ENCODE measurements at regions not wholly inside any gene's neighbourhood (a gene's known extent, or its start where the extent isn't known, plus 50 kb on each side); places are given as distances from the start of the nearest gene placed in this dataset.
"Not testable (repeated sequence)": the region's sequence is repeated elsewhere in the genome, so short reads cannot be mapped to it uniquely, and the experiment has no call there.

- not testable (repeated sequence) for DNase-seq (ENCODE audit: low read depth in 3 of 3)
Observed at GRCh38 chr1:29755412-29756015, 519.2 kb downstream of the PTPRU start.

- DNase-seq (ENCODE audit: low read depth in 3 of 3) = no peak
Observed at GRCh38 chr1:29754573-29755375, 518.5 kb downstream of the PTPRU start.

- DNase-seq (ENCODE audit: low read depth in 3 of 3) = no peak
Observed at GRCh38 chr1:29753771-29754572, 517.6 kb downstream of the PTPRU start.

GRCh38 chr1:29753244-29753643 is 516.9 kb downstream of the PTPRU start:
- DNase-seq (ENCODE audit: low read depth in 3 of 3) = no peak

- DNase-seq (ENCODE audit: low read depth in 3 of 3) = no peak
Observed at GRCh38 chr1:29752141-29752540, 515.8 kb downstream of the PTPRU start.

- DNase-seq (ENCODE audit: low read depth in 3 of 3) = no peak
Observed at GRCh38 chr1:29749024-29749945, 513.0 kb downstream of the PTPRU start.

GRCh38 chr1:29747196-29747595 is 510.9 kb downstream of the PTPRU start:
- no peak for DNase-seq (ENCODE audit: low read depth in 3 of 3)

GRCh38 chr1:29746076-29746665 is 509.8 kb downstream of the PTPRU start:
- no peak for DNase-seq (ENCODE audit: low read depth in 3 of 3)

- no peak for DNase-seq (ENCODE audit: low read depth in 3 of 3)
Observed at GRCh38 chr1:29744684-29745490, 508.6 kb downstream of the PTPRU start.

GRCh38 chr1:29743931-29744330 is 507.6 kb downstream of the PTPRU start:
- DNase-seq (ENCODE audit: low read depth in 3 of 3) = no peak

GRCh38 chr1:29743264-29743663 is 506.9 kb downstream of the PTPRU start:
- DNase-seq (ENCODE audit: low read depth in 3 of 3) = no peak

- no peak for DNase-seq (ENCODE audit: low read depth in 3 of 3)
Observed at GRCh38 chr1:29739176-29739575, 502.9 kb downstream of the PTPRU start.

GRCh38 chr1:29736582-29737188 is 500.4 kb downstream of the PTPRU start:
- peak in 1 of 3 donors; percentile 24 for DNase-seq (ENCODE audit: low read depth in 3 of 3)

- DNase-seq (ENCODE audit: low read depth in 3 of 3) = no peak
Observed at GRCh38 chr1:29732453-29732852, 496.1 kb downstream of the PTPRU start.

GRCh38 chr1:29730623-29731022 is 494.3 kb downstream of the PTPRU start:
- DNase-seq (ENCODE audit: low read depth in 3 of 3) = no peak

GRCh38 chr1:29729281-29729680 is 493.0 kb downstream of the PTPRU start:
- no peak for DNase-seq (ENCODE audit: low read depth in 3 of 3)

GRCh38 chr1:29728703-29729102 is 492.4 kb downstream of the PTPRU start:
- no peak for DNase-seq (ENCODE audit: low read depth in 3 of 3)

GRCh38 chr1:29725262-29725661 is 488.9 kb downstream of the PTPRU start:
- no peak for DNase-seq (ENCODE audit: low read depth in 3 of 3)

- DNase-seq (ENCODE audit: low read depth in 3 of 3) = no peak
Observed at GRCh38 chr1:29722598-29722997, 486.3 kb downstream of the PTPRU start.

- no peak for DNase-seq (ENCODE audit: low read depth in 3 of 3)
Observed at GRCh38 chr1:29719253-29719652, 482.9 kb downstream of the PTPRU start.

Data from stimulated activated CD4-positive, alpha-beta T cell treated with anti-CD3 and anti-CD28 coated beads, TNF-alpha, amount 100 ng/mL, for 48 hours (primary cell).